ENCODE measurements at regions not wholly inside any gene's neighbourhood (a gene's known extent, or its start where the extent isn't known, plus 50 kb on each side); places are given as distances from the start of the nearest gene placed in this dataset.
"Not testable (repeated sequence)": the region's sequence is repeated elsewhere in the genome, so short reads cannot be mapped to it uniquely, and the experiment has no call there.

- Histone ChIP-seq H3K27ac (no peak overlapping the region), H3K36me3 (no peaks in the 10 kb centered on the region), H3K4me3 (no peak overlapping the region), H3K4me1 (ENCODE audit: low read depth) (no peaks in the 10 kb centered on the region), H3K9me3 (ENCODE audit: low read depth) (no peaks in the 10 kb centered on the region), H3K27me3 (no peaks in the 10 kb centered on the region)
- peak; percentile 37 for TF ChIP-seq CTCF (IDR thresholded peaks at IDR 0.05; ENCODE audit: low read depth, low read length)
- peak in 1 of 2 donors; percentile 85 for DNase-seq (ENCODE audit: low read depth in 1 of 2, low spot score in 1 of 2)
These were observed 88.2 kb downstream of the FOXF2 start for GRCh38 chr6:1477432-1478090.

GRCh38 chr6:1478163-1478826 lies 88.9 kb downstream of the FOXF2 start:
- not testable (repeated sequence) for H3K27me3 ChIP-seq; H3K4me1 ChIP-seq (ENCODE audit: low read depth); DNase-seq (ENCODE audit: low read depth in 1 of 2, low spot score in 1 of 2); H3K27ac ChIP-seq; H3K36me3 ChIP-seq; H3K9me3 ChIP-seq (ENCODE audit: low read depth); H3K4me3 ChIP-seq

- Histone ChIP-seq H3K36me3 (no peaks in the 10 kb centered on the region), H3K9me3 (ENCODE audit: low read depth) (no peaks in the 10 kb centered on the region), H3K4me3 (no peak overlapping the region), H3K27me3 (no peaks in the 10 kb centered on the region), H3K27ac (no peak overlapping the region), H3K4me1 (ENCODE audit: low read depth) (no peaks in the 10 kb centered on the region)
- DNase-seq (ENCODE audit: low read depth in 1 of 2, low spot score in 1 of 2): peak in 1 of 2 donors; percentile 79
- TF ChIP-seq CTCF (IDR thresholded peaks at IDR 0.05; ENCODE audit: low read depth, low read length): peak; percentile 38
These were observed 89.7 kb downstream of the FOXF2 start for GRCh38 chr6:1479095-1479494.

- no peaks in the 10 kb centered on the region for H3K36me3 ChIP-seq
- H3K9me3 ChIP-seq (ENCODE audit: low read depth): no peaks in the 10 kb centered on the region
- no peaks in the 10 kb centered on the region for H3K27me3 ChIP-seq
- no peaks in the 10 kb centered on the region for H3K4me1 ChIP-seq (ENCODE audit: low read depth)
- no peak overlapping the region for H3K27ac ChIP-seq
- DNase-seq (ENCODE audit: low read depth in 1 of 2, low spot score in 1 of 2): no peak
- no peak for TF ChIP-seq CTCF (IDR thresholded peaks at IDR 0.05; ENCODE audit: low read depth, low read length)
- H3K4me3 ChIP-seq: no peak overlapping the region
These were observed 90.3 kb downstream of the FOXF2 start for GRCh38 chr6:1479601-1480221.

GRCh38 chr6:1481286-1481685 lies 91.9 kb downstream of the FOXF2 start:
- TF ChIP-seq CTCF (IDR thresholded peaks at IDR 0.05; ENCODE audit: low read depth, low read length): no peak
- Histone ChIP-seq H3K27ac (no peak overlapping the region), H3K4me1 (ENCODE audit: low read depth) (no peaks in the 10 kb centered on the region), H3K36me3 (no peaks in the 10 kb centered on the region), H3K27me3 (no peaks in the 10 kb centered on the region), H3K4me3 (no peak overlapping the region), H3K9me3 (ENCODE audit: low read depth) (no peaks in the 10 kb centered on the region)
- DNase-seq (ENCODE audit: low read depth in 1 of 2, low spot score in 1 of 2): peak in 1 of 2 donors; percentile 61

Measured in cardiac muscle cell (in vitro differentiated cells and primary cell).